SJSA1 (cell line): ENCODE measurements at regions not wholly inside any gene's neighbourhood (a gene's known extent, or its start where the extent isn't known, plus 50 kb on each side); places are given as distances from the start of the nearest gene placed in this dataset.
A peak's percentile ranks its signal among the peaks of the same experiment; 100 is the strongest.

Source experiments
- DNase-seq, 2 experiments: peaks; one replicate each; pipeline ENCODE4 v3.0.0-alpha.2; 2015 to 2020; ENCODE audit warnings: low spot score in 2 of 2, low read depth in 1 of 2
- H3K27ac ChIP-seq: fragments of 250-450 bp; sonication (Bioruptor Pico); 2 replicates; pipeline ENCODE4 v1.5.1; 2020; ENCODE audit warnings: mild to moderate bottlenecking, moderate library complexity
- H3K27me3 ChIP-seq: fragments of 250-450 bp; sonication (Bioruptor Pico); replicated peaks from 2 replicates; pipeline ENCODE4 v1.5.1; 2020; ENCODE audit warnings: mild to moderate bottlenecking, moderate library complexity
- H3K36me3 ChIP-seq: fragments of 250-450 bp; sonication (Bioruptor Pico); 2 replicates; pipeline ENCODE4 v1.5.1; 2020; ENCODE audit warnings: mild to moderate bottlenecking
- H3K4me1 ChIP-seq: fragments of 250-450 bp; sonication (Bioruptor Pico); replicated peaks from 2 replicates; pipeline ENCODE4 v1.6.1; 2021; ENCODE audit warnings: mild to moderate bottlenecking
- H3K4me3 ChIP-seq: fragments of 250-450 bp; sonication (Bioruptor Pico); 2 replicates; pipeline ENCODE4 v1.5.1; 2020; ENCODE audit warnings: mild to moderate bottlenecking
- H3K9me3 ChIP-seq: fragments of 250-450 bp; sonication (Bioruptor Pico); replicated peaks from 2 replicates; pipeline ENCODE4 v1.5.1; 2020; ENCODE audit warnings: mild to moderate bottlenecking

DNA sequence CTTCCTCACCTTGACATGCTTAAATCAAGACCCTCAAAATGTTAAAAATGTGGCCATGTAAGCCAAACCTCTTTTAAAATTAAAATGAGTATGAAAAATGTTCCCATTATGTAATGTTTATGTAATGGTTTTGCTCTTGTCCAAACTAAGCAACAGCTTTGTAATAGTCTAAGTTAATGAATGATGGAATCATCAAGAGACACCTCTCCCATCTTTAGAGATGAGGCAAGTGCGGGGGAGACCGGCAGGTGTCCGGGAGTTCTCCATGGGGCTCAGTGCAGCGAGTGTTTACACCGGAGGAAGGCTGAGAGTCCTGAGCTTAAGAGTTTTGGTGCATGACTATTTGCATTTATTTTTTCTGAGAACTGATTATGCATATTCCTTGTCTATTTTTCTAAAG, 384.9 kb upstream of the RNF32 start:
- no peak overlapping the region for H3K27ac ChIP-seq
- no peaks in the 10 kb centered on the region for H3K36me3 ChIP-seq
- no peak for DNase-seq
- no peak overlapping the region for H3K4me3 ChIP-seq
- no peaks in the 10 kb centered on the region; the same call in none of the 2 replicates for H3K27me3 ChIP-seq
- no peaks in the 10 kb centered on the region for H3K4me1 ChIP-seq
- H3K9me3 ChIP-seq = no peaks in the 10 kb centered on the region

DNA sequence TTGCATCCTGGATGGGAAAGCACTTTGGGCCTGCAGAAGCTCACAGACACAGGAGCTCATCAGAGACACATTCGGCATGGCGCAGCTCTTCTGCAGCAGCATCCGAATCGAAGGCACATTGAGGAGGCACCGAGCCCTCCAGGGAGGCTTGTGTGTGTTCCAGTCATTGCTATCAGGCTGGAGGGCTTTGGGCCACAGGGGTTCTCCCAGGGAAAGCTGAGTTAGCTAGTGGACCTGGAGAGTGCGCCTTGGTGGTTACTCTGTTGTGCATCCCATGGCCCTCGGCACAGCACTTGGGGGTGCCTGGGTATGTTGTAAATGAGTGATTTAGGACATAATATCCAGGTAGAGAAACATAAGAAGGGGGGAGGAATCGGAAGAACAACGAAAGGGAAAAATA, 388.7 kb upstream of the RNF32 start:
- H3K27me3 ChIP-seq = no peaks in the 10 kb centered on the region; the same call in 1 of the 2 replicates
- no peak for DNase-seq
- H3K27ac ChIP-seq = no peak overlapping the region
- no peaks in the 10 kb centered on the region for H3K4me1 ChIP-seq
- H3K36me3 ChIP-seq = no peaks in the 10 kb centered on the region
- H3K9me3 ChIP-seq = no peaks in the 10 kb centered on the region
- H3K4me3 ChIP-seq = no peak overlapping the region

DNA sequence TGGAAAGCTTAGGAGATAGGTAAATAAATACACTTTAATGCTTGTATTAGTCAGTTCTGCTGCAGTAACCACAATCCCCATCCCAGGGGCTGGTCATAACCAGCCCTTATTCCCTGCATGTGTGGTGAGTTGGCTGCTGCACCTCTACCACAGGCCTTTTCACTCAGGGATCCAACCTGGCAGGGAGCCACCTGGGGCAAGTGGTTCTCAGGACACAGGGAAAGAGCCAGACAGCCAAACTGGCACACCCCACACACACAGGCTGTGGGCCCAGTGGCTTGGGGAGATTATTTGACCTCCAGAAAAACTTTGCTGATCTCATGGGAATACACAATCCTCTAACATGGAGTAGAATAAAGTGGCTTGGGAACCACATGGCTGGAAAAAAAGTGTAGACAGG, 400.0 kb upstream of the RNF32 start:
- no peaks in the 10 kb centered on the region for H3K9me3 ChIP-seq
- H3K4me1 ChIP-seq = no peaks in the 10 kb centered on the region
- no peaks in the 10 kb centered on the region for H3K36me3 ChIP-seq
- H3K27me3 ChIP-seq = no peaks in the 10 kb centered on the region
- no peak overlapping the region for H3K4me3 ChIP-seq
- no peak overlapping the region for H3K27ac ChIP-seq
- no peak for DNase-seq

DNA sequence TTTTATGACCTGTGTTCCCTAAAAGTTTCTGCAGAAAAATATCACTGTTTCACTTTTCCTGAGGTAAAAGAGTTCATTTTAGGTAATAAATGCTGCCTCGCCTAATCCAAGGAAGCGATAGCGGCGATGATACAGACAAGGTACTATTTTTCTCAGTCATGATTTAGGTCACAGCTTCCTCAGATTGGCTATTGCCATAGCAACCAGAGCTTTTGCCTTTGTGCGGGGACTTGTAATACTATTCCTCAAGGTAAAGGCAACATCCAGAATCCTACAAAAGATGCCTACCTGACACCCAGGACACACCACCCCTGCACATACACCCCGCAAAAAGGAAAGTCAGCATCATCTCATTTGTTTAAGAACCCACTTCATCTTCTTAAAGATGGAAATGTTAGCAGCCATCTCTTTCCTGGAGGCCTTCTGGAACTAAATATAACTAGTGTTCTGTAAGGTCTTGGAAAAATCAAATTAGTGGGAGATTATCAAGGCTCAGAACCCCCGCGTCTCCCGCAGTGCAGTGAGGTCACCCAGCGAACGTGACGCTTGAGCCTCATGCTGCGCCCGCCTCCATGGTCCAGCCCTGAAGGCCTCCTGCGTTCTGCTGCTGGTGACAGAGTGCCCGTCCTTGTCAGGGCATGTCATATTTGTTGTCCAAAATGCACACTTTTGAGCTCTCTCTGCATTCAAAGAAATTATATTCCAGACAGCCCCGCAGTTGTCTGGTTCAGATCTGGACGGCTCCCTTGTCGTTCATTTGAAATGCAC, 402.0 kb upstream of the RNF32 start:
- Histone ChIP-seq H3K4me3 (no peak overlapping the region), H3K9me3 (no peaks in the 10 kb centered on the region), H3K27ac (no peak overlapping the region), H3K36me3 (no peaks in the 10 kb centered on the region), H3K27me3 (no peaks in the 10 kb centered on the region), H3K4me1 (no peaks in the 10 kb centered on the region)
- no peak for DNase-seq

DNA sequence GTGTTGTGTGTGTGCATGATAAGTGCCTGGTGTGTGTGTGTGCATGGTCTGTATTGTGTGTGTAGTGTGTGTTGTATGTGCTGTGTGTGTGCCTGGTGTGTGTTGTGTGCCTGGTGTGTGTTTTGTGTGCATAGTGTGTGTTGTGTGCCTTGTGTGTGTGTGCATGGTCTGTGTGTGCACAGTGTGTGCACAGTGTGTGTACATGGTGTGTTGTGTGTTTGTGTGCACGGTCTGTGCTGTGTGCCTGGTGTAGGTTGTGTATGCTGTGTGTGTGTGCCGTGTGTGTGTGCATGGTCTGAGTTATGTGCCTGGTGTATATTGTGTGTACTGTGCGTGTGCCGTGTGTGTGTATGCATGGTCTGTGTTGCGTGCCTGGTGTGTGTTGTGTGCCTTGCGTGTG, 403.0 kb upstream of the RNF32 start:
- Histone ChIP-seq H3K27me3 (no peaks in the 10 kb centered on the region), H3K4me3 (no peak overlapping the region), H3K4me1 (no peaks in the 10 kb centered on the region), H3K27ac (no peak overlapping the region), H3K9me3 (no peaks in the 10 kb centered on the region), H3K36me3 (no peaks in the 10 kb centered on the region)
- no peak for DNase-seq

DNA sequence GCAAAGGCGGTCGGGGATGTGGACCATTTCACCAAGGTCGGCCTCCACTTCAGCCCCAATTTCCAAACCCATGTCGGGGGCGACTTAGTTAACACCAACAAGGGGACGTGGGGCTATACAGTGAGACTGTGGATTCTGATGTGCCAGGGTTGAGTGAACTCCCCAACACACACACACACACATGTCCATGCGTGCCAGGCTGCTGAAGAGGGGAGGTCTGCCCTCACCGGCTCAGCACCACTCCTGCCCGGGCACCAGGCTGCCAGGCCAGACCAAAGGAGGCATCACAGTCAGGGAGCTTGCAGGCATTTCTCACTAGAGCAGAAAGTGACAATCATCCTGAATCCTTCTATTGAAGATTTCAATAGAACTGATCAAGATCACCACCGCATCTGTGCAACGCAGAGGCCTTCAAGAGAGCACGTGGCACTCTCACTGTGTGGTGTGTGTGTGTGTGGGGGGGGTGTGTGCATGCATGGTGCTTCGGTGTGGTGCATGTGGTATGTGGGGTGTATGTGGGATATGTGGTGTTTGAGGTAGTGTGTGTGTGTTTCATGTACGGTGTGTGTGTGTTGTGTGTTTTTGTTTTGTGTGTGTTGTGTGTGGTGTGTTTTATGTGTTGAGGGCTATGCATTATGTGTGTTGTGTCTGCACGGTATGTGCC, 403.5 kb upstream of the RNF32 start:
- Histone ChIP-seq H3K9me3 (no peaks in the 10 kb centered on the region), H3K4me1 (no peaks in the 10 kb centered on the region), H3K36me3 (no peaks in the 10 kb centered on the region), H3K27me3 (no peaks in the 10 kb centered on the region), H3K27ac (no peak overlapping the region), H3K4me3 (no peak overlapping the region)
- no peak for DNase-seq

DNA sequence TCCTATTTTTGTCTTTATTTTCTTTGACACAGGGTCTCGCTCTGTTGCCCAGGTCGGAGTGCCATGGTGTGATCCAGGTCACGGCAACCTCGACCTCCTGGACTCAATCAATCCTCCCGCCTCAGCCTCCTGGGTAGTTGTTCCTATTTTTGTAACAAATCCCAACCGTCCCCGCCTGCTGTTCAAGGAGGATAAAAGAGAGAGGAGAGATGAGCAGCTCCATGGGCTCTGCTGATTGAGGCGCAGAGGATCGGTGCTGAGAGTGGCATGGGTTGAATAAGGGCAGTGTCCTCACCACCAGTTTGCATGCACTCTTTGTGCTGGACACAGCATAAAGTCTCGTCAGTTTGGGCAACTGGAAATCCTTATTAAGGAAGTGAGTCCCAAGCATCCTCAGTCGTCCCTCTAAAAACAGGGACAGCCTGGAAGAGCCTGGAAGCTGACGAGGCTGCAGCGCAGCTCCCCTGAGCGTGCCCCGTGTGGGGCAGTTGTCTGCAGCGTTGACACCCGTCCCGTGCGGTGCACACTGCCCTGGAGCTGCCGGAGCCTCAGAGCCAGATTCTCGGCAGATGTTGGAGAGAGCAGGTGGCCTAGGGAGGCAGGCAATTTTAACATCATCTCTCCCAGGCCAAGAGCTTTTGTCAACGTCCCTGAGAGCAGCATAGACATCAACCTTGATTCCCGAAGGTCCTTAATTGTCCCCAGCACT, 404.2 kb upstream of the RNF32 start:
- Histone ChIP-seq H3K4me3 (no peak overlapping the region), H3K27ac (no peak overlapping the region), H3K9me3 (no peaks in the 10 kb centered on the region), H3K27me3 (no peaks in the 10 kb centered on the region), H3K4me1 (no peaks in the 10 kb centered on the region), H3K36me3 (no peaks in the 10 kb centered on the region)
- DNase-seq = no peak

DNA sequence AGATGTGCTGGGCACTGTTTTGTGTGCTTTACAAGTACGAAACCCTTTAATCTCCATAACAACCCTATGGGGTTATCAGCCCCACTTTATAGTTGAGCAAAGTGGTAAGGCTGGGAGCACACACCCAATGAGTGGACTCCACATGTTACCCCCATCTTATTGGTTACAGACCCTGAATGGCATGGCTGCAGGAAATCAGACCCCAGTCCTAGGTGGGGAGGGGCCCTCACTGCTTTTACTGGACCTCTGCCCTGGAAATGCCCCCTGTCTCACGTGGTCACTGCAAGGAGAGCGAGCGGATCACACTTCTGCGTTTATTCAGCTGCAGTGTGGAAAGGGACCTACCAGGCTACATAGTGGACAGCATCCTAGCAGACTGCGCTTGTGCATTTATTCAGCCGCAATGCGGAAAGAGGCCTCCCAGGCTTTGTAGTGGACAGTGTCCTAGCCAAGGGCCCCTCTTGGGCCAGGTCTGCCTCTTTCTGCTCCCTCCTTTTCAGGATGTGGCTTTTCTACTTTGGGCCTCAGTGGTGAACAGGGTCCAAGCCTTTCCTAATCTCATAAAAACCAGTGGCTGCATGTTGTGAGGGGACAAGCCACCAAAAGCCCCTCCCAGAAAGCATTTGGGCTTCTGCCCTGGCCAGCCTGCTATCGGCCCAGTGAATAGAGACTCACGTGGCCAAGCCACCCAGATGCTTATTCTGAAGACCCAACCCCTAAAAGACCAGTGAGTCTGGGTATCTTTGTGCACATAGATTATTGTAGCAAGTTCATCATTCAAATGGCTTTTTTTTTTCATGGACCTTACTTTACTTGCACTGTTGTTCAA, 405.7 kb upstream of the RNF32 start:
- H3K9me3 ChIP-seq = no peaks in the 10 kb centered on the region

DNA sequence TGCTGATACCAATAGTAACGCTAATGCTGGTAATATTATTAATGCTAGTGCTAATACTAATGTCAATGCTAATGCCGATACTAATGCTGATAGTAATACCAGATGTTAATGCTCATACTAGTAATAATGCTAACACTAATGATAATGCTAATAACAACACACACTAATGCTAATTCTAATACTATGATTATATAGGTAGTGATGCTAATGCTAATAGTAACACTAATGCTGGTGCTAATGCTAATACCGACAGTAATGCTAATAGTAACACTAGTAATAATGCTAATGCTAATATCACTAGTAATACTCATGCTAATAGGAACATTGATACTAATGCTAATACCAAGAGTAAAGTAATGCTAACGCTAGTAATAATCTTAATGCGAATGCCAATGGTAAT, 406.4 kb upstream of the RNF32 start:
- Histone ChIP-seq H3K9me3 (no peaks in the 10 kb centered on the region), H3K36me3 (no peaks in the 10 kb centered on the region), H3K27me3 (no peaks in the 10 kb centered on the region), H3K4me1 (no peaks in the 10 kb centered on the region), H3K27ac (no peak overlapping the region), H3K4me3 (no peak overlapping the region)
- no peak for DNase-seq

More for the DNA sequence above, 405.7 kb upstream of the RNF32 start:
- no peaks in the 10 kb centered on the region for H3K27me3 ChIP-seq
- no peak for DNase-seq
- H3K36me3 ChIP-seq = no peaks in the 10 kb centered on the region
- H3K4me1 ChIP-seq = no peaks in the 10 kb centered on the region
- H3K4me3 ChIP-seq = no peak overlapping the region
- H3K27ac ChIP-seq = no peak overlapping the region

DNA sequence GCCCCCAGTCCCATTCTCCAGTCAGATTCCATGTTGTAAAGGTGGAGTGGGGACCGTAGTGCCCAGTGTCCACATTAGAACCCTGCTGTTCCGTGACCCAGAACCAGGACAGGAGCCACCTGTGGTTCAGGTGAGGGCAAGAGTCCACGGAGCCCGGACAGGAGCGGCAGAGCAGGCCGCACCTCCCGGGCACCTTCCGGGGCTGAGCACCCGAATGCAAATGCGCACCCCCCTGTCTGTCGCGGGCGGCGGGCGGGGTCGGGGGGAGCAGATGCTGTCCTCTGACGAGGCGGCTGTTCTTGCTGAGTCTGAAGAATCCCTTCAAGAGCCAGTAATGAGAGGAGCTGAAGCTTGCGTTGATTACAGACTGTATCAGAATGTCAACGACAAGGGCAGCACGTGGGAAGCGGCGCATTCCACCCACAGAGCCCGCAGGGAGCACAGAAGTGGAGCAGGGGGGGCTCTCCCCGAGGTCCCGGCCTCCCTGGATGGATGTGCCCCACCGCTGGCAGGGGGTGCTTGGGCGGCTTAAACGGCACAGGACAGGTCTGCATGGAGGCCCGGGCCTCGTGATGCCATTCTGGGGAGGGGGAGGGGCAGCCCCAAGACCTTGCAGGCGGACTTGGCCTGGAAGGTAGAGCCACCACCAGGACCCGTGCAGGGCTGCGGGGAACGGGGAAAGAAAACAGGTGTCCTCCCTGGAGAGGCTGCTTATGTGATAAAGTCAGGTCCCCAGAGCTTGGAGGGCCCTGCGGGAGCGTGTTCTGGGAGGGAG, 407.5 kb upstream of the RNF32 start:
- H3K36me3 ChIP-seq = no peaks in the 10 kb centered on the region
- H3K27ac ChIP-seq = no peak overlapping the region
- H3K27me3 ChIP-seq = no peaks in the 10 kb centered on the region
- H3K9me3 ChIP-seq = no peaks in the 10 kb centered on the region
- DNase-seq = no peak
- no peaks in the 10 kb centered on the region for H3K4me1 ChIP-seq
- H3K4me3 ChIP-seq = no peak overlapping the region

DNA sequence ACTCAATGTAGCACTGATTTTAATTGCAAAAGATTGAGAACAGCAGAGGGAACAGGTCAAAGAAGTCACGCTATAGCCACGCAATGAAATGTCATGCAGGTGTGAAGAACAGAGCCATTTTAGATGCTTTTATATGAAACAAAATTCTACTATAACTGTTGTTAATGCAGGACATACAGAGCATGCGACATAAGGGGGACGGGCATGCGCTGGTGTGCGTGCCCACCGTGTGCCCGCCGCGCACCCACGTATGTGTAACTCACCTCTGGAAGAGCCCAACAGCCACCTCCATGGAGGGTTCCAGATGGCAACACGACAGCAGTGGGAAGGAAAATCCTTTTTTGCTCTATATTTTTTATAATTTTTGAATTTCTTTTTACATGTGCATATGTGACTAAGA, 410.0 kb upstream of the RNF32 start:
- DNase-seq = peak in 1 of 2 experiments; percentile 20
- Histone ChIP-seq H3K36me3 (no peaks in the 10 kb centered on the region), H3K27ac (no peak overlapping the region), H3K27me3 (no peaks in the 10 kb centered on the region), H3K4me3 (no peak overlapping the region), H3K9me3 (no peaks in the 10 kb centered on the region), H3K4me1 (no peaks in the 10 kb centered on the region)

DNA sequence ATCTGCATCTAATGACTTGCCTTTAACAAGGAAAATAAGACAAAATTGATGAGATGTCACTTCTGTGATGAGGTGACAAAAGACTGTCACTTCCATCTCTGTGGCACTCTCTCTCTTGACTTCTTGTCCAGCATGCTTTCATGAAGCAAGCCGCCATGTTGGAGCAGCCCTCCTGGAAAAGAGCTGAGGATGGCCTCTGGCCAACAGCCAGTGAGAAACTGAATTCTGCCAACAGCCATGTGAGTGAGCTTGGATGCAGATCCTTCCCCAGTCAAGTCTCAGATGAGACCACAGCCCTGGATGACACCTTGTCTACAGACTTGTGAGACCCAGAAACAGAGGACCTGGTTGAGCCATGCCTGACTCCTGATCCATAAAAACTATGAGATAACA, 412.6 kb upstream of the SHH start:
- Histone ChIP-seq H3K4me1 (no peaks in the 10 kb centered on the region), H3K27ac (no peak overlapping the region), H3K36me3 (no peaks in the 10 kb centered on the region), H3K27me3 (no peaks in the 10 kb centered on the region), H3K4me3 (no peak overlapping the region), H3K9me3 (no peaks in the 10 kb centered on the region)
- peak in 1 of 2 experiments; percentile 17 for DNase-seq
